Epithelial cell of esophagus (primary cell): ENCODE measurements at regions not wholly inside any gene's neighbourhood (a gene's known extent, or its start where the extent isn't known, plus 50 kb on each side); places are given as distances from the start of the nearest gene placed in this dataset.

ENCODE experiments used
- DNase-seq: peaks from one replicate; pipeline ENCODE4 v3.0.0; 2010; ENCODE audit warnings: low read depth
- H3K4me3 ChIP-seq: 2 replicates; pipeline ENCODE4 v1.5.1; 2011; ENCODE audit warnings: mild to moderate bottlenecking, low read length, control low read depth
- TF ChIP-seq, protein P1 (sequence below): IDR thresholded peaks from 2 replicates; pipeline ENCODE4 v1.5.1; 2011; ENCODE audit warnings: low read depth, mild to moderate bottlenecking, low read length, control low read depth, inconsistent platforms; ENCODE audit not compliant: insufficient read depth; ENCODE audit errors: missing control alignments

DNA sequence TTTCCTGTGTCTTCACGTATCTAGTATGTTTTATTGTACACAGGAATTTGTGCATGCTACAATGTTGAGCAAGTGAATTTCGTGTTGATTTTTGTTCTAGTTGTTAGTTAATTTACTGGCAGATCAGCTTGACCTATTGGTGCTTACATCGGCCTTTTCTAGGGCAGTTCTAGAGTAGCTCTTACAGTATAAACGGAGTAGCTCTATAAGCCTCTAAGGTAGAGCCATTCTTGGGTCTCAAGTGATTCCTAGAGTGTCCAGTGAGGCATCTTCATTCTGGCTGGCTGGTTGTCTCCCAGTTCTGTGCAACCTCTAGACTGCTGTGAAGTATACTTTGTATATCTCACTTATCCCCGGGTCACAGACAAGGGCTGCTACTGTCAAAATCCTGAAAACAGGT, 364.6 kb downstream of the CDH10 start:
- no peak overlapping the region for H3K4me3 ChIP-seq
- TF ChIP-seq, protein P1, sequence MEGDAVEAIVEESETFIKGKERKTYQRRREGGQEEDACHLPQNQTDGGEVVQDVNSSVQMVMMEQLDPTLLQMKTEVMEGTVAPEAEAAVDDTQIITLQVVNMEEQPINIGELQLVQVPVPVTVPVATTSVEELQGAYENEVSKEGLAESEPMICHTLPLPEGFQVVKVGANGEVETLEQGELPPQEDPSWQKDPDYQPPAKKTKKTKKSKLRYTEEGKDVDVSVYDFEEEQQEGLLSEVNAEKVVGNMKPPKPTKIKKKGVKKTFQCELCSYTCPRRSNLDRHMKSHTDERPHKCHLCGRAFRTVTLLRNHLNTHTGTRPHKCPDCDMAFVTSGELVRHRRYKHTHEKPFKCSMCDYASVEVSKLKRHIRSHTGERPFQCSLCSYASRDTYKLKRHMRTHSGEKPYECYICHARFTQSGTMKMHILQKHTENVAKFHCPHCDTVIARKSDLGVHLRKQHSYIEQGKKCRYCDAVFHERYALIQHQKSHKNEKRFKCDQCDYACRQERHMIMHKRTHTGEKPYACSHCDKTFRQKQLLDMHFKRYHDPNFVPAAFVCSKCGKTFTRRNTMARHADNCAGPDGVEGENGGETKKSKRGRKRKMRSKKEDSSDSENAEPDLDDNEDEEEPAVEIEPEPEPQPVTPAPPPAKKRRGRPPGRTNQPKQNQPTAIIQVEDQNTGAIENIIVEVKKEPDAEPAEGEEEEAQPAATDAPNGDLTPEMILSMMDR = no peak
- no peak for DNase-seq

DNA sequence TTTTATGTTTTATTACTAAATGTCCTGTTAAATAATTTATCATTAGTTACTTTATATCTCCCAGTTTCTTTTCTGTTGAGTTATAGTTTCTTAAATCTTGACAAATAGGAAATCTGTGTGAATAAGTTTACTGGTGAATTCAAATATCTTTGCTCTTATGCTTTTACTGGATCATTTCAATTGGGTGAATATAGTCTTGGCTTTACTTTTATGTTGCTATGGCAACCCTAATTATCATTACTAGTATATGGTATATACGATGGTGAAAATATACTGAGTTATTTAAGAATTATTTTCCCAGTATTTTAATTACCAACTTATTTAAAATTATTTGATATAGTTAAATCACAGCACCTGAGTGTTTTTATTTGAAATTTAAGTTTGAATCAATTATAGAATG, 363.0 kb downstream of the CDH10 start:
- H3K4me3 ChIP-seq = no peak overlapping the region
- no peak for DNase-seq
- TF ChIP-seq, protein P1 = no peak

DNA sequence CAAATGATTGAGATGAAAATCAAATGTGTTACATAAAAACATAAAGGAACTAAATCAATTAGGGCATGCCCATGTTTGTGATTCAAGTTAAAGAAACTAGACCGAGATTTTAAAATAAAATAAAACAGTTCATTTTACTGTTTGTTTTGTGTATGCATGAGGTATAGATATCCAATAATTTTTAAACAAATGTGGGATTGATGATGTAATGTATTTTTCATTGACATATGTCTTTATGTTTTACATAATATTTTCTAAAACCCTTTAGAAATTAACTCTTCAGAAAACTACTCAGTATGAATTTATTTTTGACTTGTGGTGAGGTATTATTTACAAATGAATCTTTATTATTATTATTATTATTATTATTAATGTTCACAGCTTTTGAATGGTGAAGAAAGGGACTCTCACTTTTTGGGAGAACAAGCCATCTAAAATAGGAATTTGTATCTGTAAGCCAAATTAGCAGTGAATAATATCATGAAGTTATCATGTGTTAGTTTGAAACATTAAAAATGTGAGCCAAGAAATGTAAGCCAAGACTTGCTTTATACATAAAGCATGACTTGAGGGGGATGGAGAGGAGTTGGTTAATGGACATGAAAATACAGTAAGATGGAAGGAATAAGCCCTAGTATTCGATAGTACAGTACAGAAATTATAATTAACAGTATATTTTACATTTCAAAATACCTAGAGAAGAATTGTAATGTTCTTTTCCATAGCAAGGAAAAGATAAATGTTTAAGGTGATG, 355.0 kb downstream of the CDH10 start:
- no peak overlapping the region for H3K4me3 ChIP-seq
- DNase-seq = no peak
- TF ChIP-seq, protein P1 = no peak

DNA sequence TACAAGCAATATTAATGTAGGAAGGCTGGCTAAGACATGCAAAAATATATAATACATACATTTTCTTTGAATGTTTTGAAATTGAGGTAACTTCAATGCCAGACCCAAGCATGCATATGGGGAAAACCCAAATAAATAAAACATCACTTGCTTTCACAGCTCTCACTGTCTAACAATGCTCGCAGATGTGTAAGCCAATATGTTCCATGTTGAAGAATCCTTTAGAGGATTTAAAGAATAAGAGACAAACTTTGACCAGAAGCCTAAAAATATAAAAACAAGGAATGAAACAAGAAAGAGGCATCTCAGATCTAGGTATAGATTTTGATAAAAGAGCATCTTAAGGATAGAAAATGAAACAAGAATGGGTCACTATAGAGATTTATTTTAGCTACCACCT, 354.2 kb downstream of the CDH10 start:
- DNase-seq = no peak
- H3K4me3 ChIP-seq = no peak overlapping the region
- TF ChIP-seq, protein P1 = no peak

DNA sequence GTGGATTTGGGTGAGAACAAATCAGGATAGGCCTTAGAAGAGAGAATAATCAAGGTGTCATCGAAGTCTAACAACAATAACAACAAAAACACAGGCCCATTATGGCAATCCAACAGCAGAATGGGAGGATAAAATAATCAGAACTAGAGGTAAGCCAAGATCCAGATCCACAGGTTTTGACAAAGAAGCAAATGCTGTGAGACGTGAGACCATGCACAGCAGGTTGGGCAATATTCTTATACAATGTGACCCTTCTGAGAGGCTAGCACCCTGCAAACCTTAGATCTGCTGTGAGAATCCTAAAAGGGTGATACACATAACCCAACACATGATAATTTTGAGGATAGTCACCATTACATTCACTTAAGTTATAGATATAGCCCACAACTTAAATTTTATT, 352.9 kb downstream of the CDH10 start:
- TF ChIP-seq, protein P1 = no peak
- no peak overlapping the region for H3K4me3 ChIP-seq
- DNase-seq = no peak

DNA sequence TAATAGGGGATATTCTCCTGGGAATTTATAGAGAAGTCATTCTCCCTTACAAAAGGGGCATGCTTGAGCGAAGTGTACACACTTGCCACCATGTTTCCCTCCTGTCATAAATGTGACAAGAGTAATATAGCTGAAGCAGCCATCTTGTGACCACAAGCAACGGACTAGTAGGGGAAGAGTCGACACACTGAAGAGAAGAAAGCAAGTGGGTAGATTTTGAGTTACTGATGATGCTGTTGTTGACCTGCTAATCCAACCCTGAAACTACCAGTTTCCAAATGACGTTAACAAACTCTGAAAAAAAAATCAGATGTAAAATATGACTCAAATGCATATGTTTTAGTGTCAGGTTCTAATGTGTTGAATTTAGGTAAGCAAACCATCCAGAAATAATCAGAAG, 350.4 kb downstream of the CDH10 start:
- H3K4me3 ChIP-seq = no peak overlapping the region

DNA sequence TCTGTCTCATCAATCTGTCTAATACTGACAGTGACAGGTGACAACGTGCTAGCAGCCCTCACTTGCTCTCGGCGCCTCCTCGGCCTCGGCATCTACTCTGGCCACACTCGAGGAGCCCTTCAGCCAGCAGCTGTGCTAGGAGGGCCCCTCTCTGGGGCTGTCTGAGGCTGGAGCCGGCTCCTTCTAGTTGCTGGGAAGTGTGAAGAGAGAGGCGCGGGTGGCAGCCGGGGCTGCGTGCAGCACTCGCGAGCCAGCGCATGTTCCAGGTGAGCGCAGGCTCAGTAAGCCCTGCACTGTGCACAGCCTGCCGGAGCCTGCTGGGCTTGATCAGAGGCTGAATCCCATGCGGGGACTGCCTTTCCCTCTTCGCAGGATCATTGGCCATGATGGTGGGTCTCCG, 330.7 kb downstream of the CDH10 start:
- H3K4me3 ChIP-seq = no peak overlapping the region
- TF ChIP-seq, protein P1 = no peak
- no peak for DNase-seq

More for the DNA sequence above, 350.4 kb downstream of the CDH10 start:
- no peak for DNase-seq
- TF ChIP-seq, protein P1 = no peak
